ENCODE measurements at regions not wholly inside any gene's neighbourhood (a gene's known extent, or its start where the extent isn't known, plus 50 kb on each side); places are given as distances from the start of the nearest gene placed in this dataset.

- TF ChIP-seq, protein P1, sequence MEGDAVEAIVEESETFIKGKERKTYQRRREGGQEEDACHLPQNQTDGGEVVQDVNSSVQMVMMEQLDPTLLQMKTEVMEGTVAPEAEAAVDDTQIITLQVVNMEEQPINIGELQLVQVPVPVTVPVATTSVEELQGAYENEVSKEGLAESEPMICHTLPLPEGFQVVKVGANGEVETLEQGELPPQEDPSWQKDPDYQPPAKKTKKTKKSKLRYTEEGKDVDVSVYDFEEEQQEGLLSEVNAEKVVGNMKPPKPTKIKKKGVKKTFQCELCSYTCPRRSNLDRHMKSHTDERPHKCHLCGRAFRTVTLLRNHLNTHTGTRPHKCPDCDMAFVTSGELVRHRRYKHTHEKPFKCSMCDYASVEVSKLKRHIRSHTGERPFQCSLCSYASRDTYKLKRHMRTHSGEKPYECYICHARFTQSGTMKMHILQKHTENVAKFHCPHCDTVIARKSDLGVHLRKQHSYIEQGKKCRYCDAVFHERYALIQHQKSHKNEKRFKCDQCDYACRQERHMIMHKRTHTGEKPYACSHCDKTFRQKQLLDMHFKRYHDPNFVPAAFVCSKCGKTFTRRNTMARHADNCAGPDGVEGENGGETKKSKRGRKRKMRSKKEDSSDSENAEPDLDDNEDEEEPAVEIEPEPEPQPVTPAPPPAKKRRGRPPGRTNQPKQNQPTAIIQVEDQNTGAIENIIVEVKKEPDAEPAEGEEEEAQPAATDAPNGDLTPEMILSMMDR (conservative IDR thresholded peaks at IDR 0.05 in 1 of 2, IDR thresholded peaks at IDR 0.05 in 1 of 2; ENCODE audit: extremely low read depth in 1 of 2, insufficient read depth in 1 of 2, low read depth in 1 of 2, low read length in 2 of 2) = no peak
- TF ChIP-seq EZH2 (IDR thresholded peaks at IDR 0.05; ENCODE audit: borderline replicate concordance, low read length) = no peak
Observed at GRCh38 chr3:17836092-17836491, 93.7 kb upstream of the TBC1D5 start.
